HCT116 (cell line): ENCODE measurements at regions not wholly inside any gene's neighbourhood (a gene's known extent, or its start where the extent isn't known, plus 50 kb on each side); places are given as distances from the start of the nearest gene placed in this dataset.

ENCODE experiments used
- ATAC-seq: fragments of 200-7000 bp; cut with Tn5 transposase; 2 replicates; pipeline ENCODE4 v1.9.1; 2020; ENCODE audit warnings: mild to moderate bottlenecking, moderate library complexity
- BruUV-seq: library from RNA; stranded (reverse); fragments of 400-500 nt; replicated peaks from 2 replicates; lab custom pipeline; 2021; lab: Mats Ljungman, UMichigan
- CTCF ChIA-PET: fragments of 300-600 bp; sonication (Branson Sonifier 250); formaldehyde crosslinking; loops from one replicate; lab custom pipeline; 2021; ENCODE audit warnings: antibody characterized with exemption; lab: Charles Lee
- POLR2A ChIA-PET: fragments of 300-600, 350-600 bp; sonication (Branson Sonifier 250); formaldehyde crosslinking; loops from one replicate; lab custom pipeline; 2021; ENCODE audit warnings: antibody characterized with exemption; lab: Charles Lee
- RAD21 ChIA-PET, 2 experiments: fragments of 300-600 bp; sonication (Branson Sonifier 250); formaldehyde crosslinking; loops; one replicate each; lab custom pipeline; 2023; ENCODE audit warnings: low total read pairs in 2 of 2; ENCODE audit not compliant: uncharacterized antibody in 2 of 2, unreplicated experiment in 2 of 2, low non-redundant PET in 1 of 2; lab: Charles Lee
- DNase-seq: peaks from one replicate; pipeline ENCODE4 v3.0.0-alpha.2; 2010; ENCODE audit warnings: low read depth, low spot score
- H2AFZ ChIP-seq: fragments of 200-600 bp; shearing (Covaris generic), sonication (generic); 2 replicates; pipeline ENCODE4 v1.6.1; 2017; ENCODE audit warnings: low read depth, mixed run types, mixed read lengths, antibody characterized with exemption, low read length; ENCODE audit not compliant: poor library complexity, severe bottlenecking
- H3K27ac ChIP-seq: 2 replicates; pipeline ENCODE4 v1.5.1; 2012; ENCODE audit warnings: low read depth, low read length
- H3K27me3 ChIP-seq: fragments of 200-600 bp; sonication (generic); 2 replicates; pipeline ENCODE4 v1.6.1; 2016; ENCODE audit warnings: mixed run types, low read length, mixed read lengths; ENCODE audit not compliant: insufficient read depth
- H3K36me3 ChIP-seq, 2 experiments: fragments of 200-500 bp in 1 of 2; fragments of 200-600 bp in 1 of 2; sonication (Bioruptor generic) in 1 of 2; sonication (generic) in 1 of 2; 2 replicates each; pipeline versions ENCODE4 v1.5.1 to v1.6.1; 2014 to 2016; ENCODE audit warnings: low read length in 2 of 2, inconsistent platforms in 1 of 2, mixed read lengths in 1 of 2, mixed run types in 1 of 2; ENCODE audit not compliant: insufficient read depth in 2 of 2, control insufficient read depth in 1 of 2
- H3K4me1 ChIP-seq, 2 experiments: fragments of 200-600 bp in 1 of 2; sonication (generic) in 1 of 2; 2 replicates each; pipeline versions ENCODE4 v1.5.1 to v1.6.1; 2012 to 2017; ENCODE audit warnings: low read length in 2 of 2, inconsistent platforms in 1 of 2, mild to moderate bottlenecking in 1 of 2, mixed read lengths in 1 of 2, mixed run types in 1 of 2, moderate library complexity in 1 of 2; ENCODE audit not compliant: insufficient read depth in 2 of 2, control insufficient read depth in 1 of 2
- H3K4me2 ChIP-seq: fragments of 200-600 bp; sonication (generic); 2 replicates; pipeline ENCODE4 v1.6.1; 2017; ENCODE audit warnings: mixed run types, low read length, mixed read lengths
- H3K4me3 ChIP-seq, 2 experiments: fragments of 200-600 bp in 1 of 2; sonication (generic) in 1 of 2; replicated peaks in 1 of 2; 2 replicates each; pipeline ENCODE4 v1.5.1; 2011 to 2016; ENCODE audit warnings: low read length in 2 of 2, control low read depth in 1 of 2, low read depth in 1 of 2, mild to moderate bottlenecking in 1 of 2, mixed read lengths in 1 of 2, mixed run types in 1 of 2
- H3K79me2 ChIP-seq: fragments of 200-600 bp; sonication (generic); 2 replicates; pipeline ENCODE4 v1.6.1; 2017; ENCODE audit warnings: mild to moderate bottlenecking, mixed run types, low read length, moderate library complexity, mixed read lengths; ENCODE audit not compliant: insufficient read depth
- H3K9ac ChIP-seq: fragments of 200-600 bp; sonication (generic); 2 replicates; pipeline ENCODE4 v1.6.1; 2016; ENCODE audit warnings: low read length, mixed read lengths
- H3K9me2 ChIP-seq: fragments of 200-600 bp; sonication (generic), shearing (Covaris generic); 2 replicates; pipeline ENCODE4 v1.6.1; 2017; ENCODE audit warnings: mixed run types, mild to moderate bottlenecking, moderate library complexity; ENCODE audit not compliant: insufficient read depth
- H3K9me3 ChIP-seq, 2 experiments: fragments of 200-500 bp in 1 of 2; fragments of 200-600 bp in 1 of 2; sonication (Bioruptor generic) in 1 of 2; sonication (generic) in 1 of 2; 2 replicates each; pipeline ENCODE4 v1.6.1; 2014 to 2017; ENCODE audit warnings: low read length in 2 of 2, mixed read lengths in 2 of 2, inconsistent platforms in 1 of 2, low read depth in 1 of 2, mild to moderate bottlenecking in 1 of 2, mixed run types in 1 of 2, moderate library complexity in 1 of 2; ENCODE audit not compliant: control insufficient read depth in 1 of 2, insufficient read depth in 1 of 2
- H4K20me1 ChIP-seq: fragments of 200-600 bp; sonication (generic), shearing (Covaris generic); 2 replicates; pipeline ENCODE4 v1.6.1; 2017; ENCODE audit warnings: mixed run types, mild to moderate bottlenecking, moderate library complexity; ENCODE audit not compliant: insufficient read depth
- ATF3 ChIP-seq: IDR thresholded peaks from 2 replicates; pipeline ENCODE4 v1.6.1; 2012
- CBX3 ChIP-seq: IDR thresholded peaks from 2 replicates; pipeline ENCODE4 v1.6.1; 2012; ENCODE audit warnings: low read depth
- CEBPB ChIP-seq: IDR thresholded peaks from 2 replicates; pipeline ENCODE4 v1.6.1; 2012; ENCODE audit warnings: low read depth
- EGR1 ChIP-seq: IDR thresholded peaks from 2 replicates; pipeline ENCODE4 v1.6.1; 2012; ENCODE audit warnings: low read depth
- ELF1 ChIP-seq: IDR thresholded peaks from 2 replicates; pipeline ENCODE4 v1.6.1; 2012; ENCODE audit warnings: low read depth, borderline replicate concordance
- FOSL1 ChIP-seq: IDR thresholded peaks from 2 replicates; pipeline ENCODE4 v1.6.1; 2012; ENCODE audit warnings: low read depth
- JUND ChIP-seq: IDR thresholded peaks from 2 replicates; pipeline ENCODE4 v1.6.1; 2012
- MAX ChIP-seq: IDR thresholded peaks from 2 replicates; pipeline ENCODE4 v1.6.1; 2012
- POLR2A ChIP-seq: IDR thresholded peaks from 2 replicates; pipeline ENCODE4 v1.7.0; 2011; ENCODE audit warnings: borderline replicate concordance; ENCODE audit not compliant: insufficient read depth, insufficient read length; ENCODE audit errors: extremely low read depth
- POLR2AphosphoS5 ChIP-seq: IDR thresholded peaks from 2 replicates; pipeline ENCODE4 v1.6.1; 2011; ENCODE audit warnings: mild to moderate bottlenecking, low read depth, low read length, moderate library complexity
- RAD21 ChIP-seq: IDR thresholded peaks from 2 replicates; pipeline ENCODE4 v1.6.1; 2012; ENCODE audit warnings: low read depth, mild to moderate bottlenecking
- SIN3A ChIP-seq: IDR thresholded peaks from 2 replicates; pipeline ENCODE4 v1.6.1; 2012; ENCODE audit warnings: low read depth
- SP1 ChIP-seq: IDR thresholded peaks from 2 replicates; pipeline ENCODE4 v1.6.1; 2012; ENCODE audit warnings: low read depth
- SRF ChIP-seq: IDR thresholded peaks from 2 replicates; pipeline ENCODE4 v1.6.1; 2012; ENCODE audit warnings: low read depth
- TCF7L2 ChIP-seq: IDR thresholded peaks from 2 replicates; pipeline ENCODE4 v1.7.0; 2011; ENCODE audit warnings: borderline replicate concordance, inconsistent platforms; ENCODE audit not compliant: insufficient read depth, insufficient read length; ENCODE audit errors: extremely low read depth
- YY1 ChIP-seq: IDR thresholded peaks from 2 replicates; pipeline ENCODE4 v1.6.1; 2011; ENCODE audit warnings: low read length, low read depth, moderate library complexity, mild to moderate bottlenecking; ENCODE audit not compliant: insufficient replicate concordance; ENCODE audit errors: extremely low read depth
- ZFX ChIP-seq: fragments of 450-650 bp; IDR thresholded peaks from 2 replicates; pipeline ENCODE4 v1.6.1; 2017
- intact Hi-C: fragments of 100-400 bp; cut with micrococcal nuclease; formaldehyde crosslinking; loops from 2 replicates; pipeline ENCODE4 v1.10.0; 2022

- TF ChIP-seq SP1 (peak; percentile 93), ZFX (no peak), JUND (peak; percentile 97), ATF3 (peak; percentile 74), SIN3A (no peak; the same call in 1 of the 2 replicates), TCF7L2 (peak; percentile 29), EGR1 (peak; percentile 71), ELF1 (no peak), FOSL1 (peak; percentile 97), MAX (peak; percentile 85), YY1 (peak; percentile 64), POLR2AphosphoS5 (peak; percentile 57; the same call in 1 of the 2 replicates), RAD21 (peak; percentile 35; the same call in 1 of the 2 replicates), SRF (peak; percentile 66), CEBPB (peak; percentile 99), POLR2A (no peak), CBX3 (peak; percentile 98)
These were observed 242.2 kb downstream of the PTPRC start for GRCh38 chr1:198880818-198881597.

More at GRCh38 chr1:198880818-198881597, 242.2 kb downstream of the PTPRC start:
- Histone ChIP-seq H3K36me3 (no peaks in the 10 kb centered on the region; a peak in 1 of 4 replicates), H3K79me2 (no peaks in the 10 kb centered on the region), H3K4me1 (peaks cover 17 to 25% of the 10 kb centered on the region in 2 experiments), H3K9me2 (no peaks in the 10 kb centered on the region), H3K27ac (peak overlapping the region; percentile 67; the same call in 1 of the 2 replicates), H3K9me3 (no peaks in the 10 kb centered on the region), H3K9ac (no peak overlapping the region), H3K4me3 (peak overlapping the region in 1 of 2 experiments; percentile 28; a peak in 1 of 4 replicates), H2AFZ (no peak overlapping the region), H3K4me2 (peak overlapping the region; percentile 50), H3K27me3 (no peaks in the 10 kb centered on the region), H4K20me1 (no peaks in the 10 kb centered on the region)
- POLR2A ChIA-PET = interaction anchor here (0.9 kb wide), 1 partner anchor 56 kb away, joined by 4 read pairs; no protein-coding TSS in a partner anchor
- RAD21 ChIA-PET = no interaction called here
- CTCF ChIA-PET = no interaction called here
- DNase-seq = peak; percentile 91
- intact Hi-C loops = loop anchor here (1.0 kb wide), 1 partner anchor 51 kb away; no protein-coding TSS in a partner anchor
- no TSS peak for BruUV-seq
- peak; percentile 86 for ATAC-seq
